H1 (cell line): ENCODE measurements at regions not wholly inside any gene's neighbourhood (a gene's known extent, or its start where the extent isn't known, plus 50 kb on each side); places are given as distances from the start of the nearest gene placed in this dataset.

Experiments used
- CTCF ChIA-PET: fragments of 300-600 bp; sonication (Branson Sonifier 250); formaldehyde crosslinking; loops from one replicate; lab custom pipeline; 2021; ENCODE audit not compliant: partially characterized antibody; lab: Charles Lee
- POLR2A ChIA-PET: fragments of 300-600 bp; sonication (Branson Sonifier 250); formaldehyde crosslinking; loops from one replicate; lab custom pipeline; 2021; ENCODE audit warnings: inconsistent platforms; ENCODE audit not compliant: partially characterized antibody; lab: Charles Lee
- DNase-seq, 2 experiments: peaks; one replicate each; pipeline versions ENCODE4 v3.0.0 to v3.0.0-alpha.2; 2010 to 2022; ENCODE audit warnings: low spot score in 2 of 2, low read depth in 1 of 2, mixed read lengths in 1 of 2
- FAIRE-seq: peaks from 2 replicates; lab custom pipeline; 2011; peaks lifted over from hg19 to GRCh38; lab: Jason Lieb, UNC
- H2AFZ ChIP-seq: 2 replicates; pipeline ENCODE4 v1.8.1; 2012; ENCODE audit warnings: low read length, inconsistent platforms
- H2AK5ac ChIP-seq: 2 replicates; pipeline ENCODE4 v1.6.1; 2013; ENCODE audit warnings: low read depth, low read length
- H2BK120ac ChIP-seq: replicated peaks from 2 replicates; pipeline ENCODE3; 2013; ENCODE audit warnings: low read depth, low read length, inconsistent platforms
- H2BK12ac ChIP-seq: 2 replicates; pipeline ENCODE4 v1.6.1; 2013; ENCODE audit warnings: low read depth, low read length
- H2BK15ac ChIP-seq: 2 replicates; pipeline ENCODE4 v1.6.1; 2013; ENCODE audit warnings: low read length
- H2BK20ac ChIP-seq: 2 replicates; pipeline ENCODE4 v1.6.1; 2013; ENCODE audit warnings: low read length
- H2BK5ac ChIP-seq: 2 replicates; pipeline ENCODE4 v1.6.1; 2013; ENCODE audit warnings: low read depth, low read length
- H3K14ac ChIP-seq: 2 replicates; pipeline ENCODE4 v1.6.1; 2013; ENCODE audit warnings: inconsistent platforms; ENCODE audit not compliant: insufficient read length
- H3K18ac ChIP-seq: 2 replicates; pipeline ENCODE4 v1.6.1; 2013; ENCODE audit warnings: low read length; ENCODE audit errors: extremely low read depth
- H3K23ac ChIP-seq: 2 replicates; pipeline ENCODE4 v1.6.1; 2013; ENCODE audit warnings: inconsistent platforms; ENCODE audit not compliant: insufficient read length
- H3K23me2 ChIP-seq: 2 replicates; pipeline ENCODE4 v1.6.1; 2013; ENCODE audit warnings: low read depth, low read length
- H3K27ac ChIP-seq: 2 replicates; pipeline ENCODE4 v1.6.1; 2011; ENCODE audit warnings: low read depth, low read length, inconsistent platforms
- H3K27me3 ChIP-seq, 4 experiments: replicated peaks in 1 of 4; 1 replicate in 1 of 4; 2 replicates in 3 of 4; pipeline versions ENCODE4 v1.6.1 to v1.8.1; 2011 to 2013; ENCODE audit warnings: low read length in 3 of 4, mild to moderate bottlenecking in 3 of 4, inconsistent platforms in 2 of 4, mixed read lengths in 2 of 4, moderate library complexity in 1 of 4; ENCODE audit not compliant: control insufficient read depth in 3 of 4, insufficient read depth in 3 of 4; ENCODE audit errors: extremely low read depth in 1 of 4
- H3K36me3 ChIP-seq, 4 experiments: 2 replicates each; pipeline versions ENCODE4 v1.6.1 to v1.8.1; 2011 to 2013; ENCODE audit warnings: mild to moderate bottlenecking in 4 of 4, low read length in 3 of 4, moderate library complexity in 2 of 4, control low read depth in 1 of 4, inconsistent platforms in 1 of 4; ENCODE audit not compliant: insufficient read depth in 4 of 4, control insufficient read depth in 2 of 4
- H3K4ac ChIP-seq: replicated peaks from 2 replicates; pipeline ENCODE3; 2013; ENCODE audit warnings: low read length, low read depth, mixed read lengths, inconsistent platforms; ENCODE audit not compliant: insufficient read length
- H3K4me1 ChIP-seq, 4 experiments: replicated peaks in 1 of 4; 1 replicate in 1 of 4; 2 replicates in 3 of 4; pipeline versions ENCODE4 v1.6.1 to v1.8.1; 2011 to 2013; ENCODE audit warnings: low read length in 3 of 4, inconsistent platforms in 2 of 4, mixed read lengths in 1 of 4; ENCODE audit not compliant: insufficient read depth in 4 of 4, control insufficient read depth in 3 of 4
- H3K4me2 ChIP-seq, 2 experiments: 2 replicates each; pipeline versions ENCODE4 v1.6.1 to v1.8.1; 2011 to 2013; ENCODE audit warnings: low read depth in 2 of 2, low read length in 2 of 2, control low read depth in 1 of 2, inconsistent platforms in 1 of 2, mild to moderate bottlenecking in 1 of 2; ENCODE audit not compliant: insufficient read depth in 1 of 2
- H3K4me3 ChIP-seq, 4 experiments: fragments of 200-600, 300-600 bp in 1 of 4; sonication (generic), shearing (Covaris generic), sonication (Bioruptor Twin) in 1 of 4; 2 replicates each; pipeline versions ENCODE4 v1.5.1 to v1.8.1; 2011 to 2016; ENCODE audit warnings: low read length in 4 of 4, low read depth in 3 of 4, control low read depth in 2 of 4, inconsistent platforms in 2 of 4, mild to moderate bottlenecking in 2 of 4, mixed read lengths in 1 of 4, moderate library complexity in 1 of 4; ENCODE audit not compliant: insufficient read depth in 2 of 4; ENCODE audit errors: extremely low read depth in 1 of 4
- H3K56ac ChIP-seq: replicated peaks from 2 replicates; pipeline ENCODE3; 2013; ENCODE audit warnings: low read depth, mild to moderate bottlenecking, mixed read lengths, low read length, inconsistent platforms; ENCODE audit not compliant: insufficient read length
- H3K79me1 ChIP-seq: 2 replicates; pipeline ENCODE4 v1.6.1; 2013; ENCODE audit warnings: low read depth, low read length, control low read depth
- H3K79me2 ChIP-seq, 2 experiments: 2 replicates each; pipeline versions ENCODE4 v1.6.1 to v1.8.1; 2012 to 2013; ENCODE audit warnings: low read length in 2 of 2, mild to moderate bottlenecking in 2 of 2, inconsistent platforms in 1 of 2; ENCODE audit not compliant: insufficient read depth in 2 of 2, control insufficient read depth in 1 of 2
- H3K9ac ChIP-seq, 4 experiments: replicated peaks in 1 of 4; 1 replicate in 1 of 4; 2 replicates in 3 of 4; pipeline versions ENCODE4 v1.6.1 to v1.8.1; 2011 to 2013; ENCODE audit warnings: low read depth in 3 of 4, low read length in 3 of 4, control low read depth in 2 of 4, mild to moderate bottlenecking in 2 of 4, moderate library complexity in 2 of 4, inconsistent platforms in 1 of 4; ENCODE audit errors: extremely low read depth in 1 of 4
- H3K9me3 ChIP-seq, 2 experiments: 2 replicates each; pipeline versions ENCODE4 v1.6.1 to v1.8.1; 2012 to 2013; ENCODE audit warnings: mild to moderate bottlenecking in 2 of 2, moderate library complexity in 2 of 2, control low read depth in 1 of 2, inconsistent platforms in 1 of 2, low read depth in 1 of 2, low read length in 1 of 2, mixed read lengths in 1 of 2; ENCODE audit not compliant: insufficient read depth in 2 of 2
- H4K20me1 ChIP-seq, 2 experiments: replicated peaks in 1 of 2; 2 replicates each; pipeline versions ENCODE3 to v1.8.1; 2011 to 2013; ENCODE audit warnings: inconsistent platforms in 2 of 2, low read length in 2 of 2, mild to moderate bottlenecking in 1 of 2; ENCODE audit not compliant: insufficient read depth in 2 of 2, control insufficient read depth in 1 of 2
- H4K5ac ChIP-seq: 2 replicates; pipeline ENCODE4 v1.6.1; 2013; ENCODE audit warnings: low read length, low read depth, mixed read lengths, inconsistent platforms; ENCODE audit not compliant: insufficient read length
- H4K8ac ChIP-seq: 2 replicates; pipeline ENCODE4 v1.8.0; 2013; ENCODE audit warnings: mild to moderate bottlenecking, moderate library complexity, low read length, inconsistent platforms; ENCODE audit not compliant: insufficient read depth; ENCODE audit errors: extremely low read depth
- H4K91ac ChIP-seq: replicated peaks from 2 replicates; pipeline ENCODE3; 2013; ENCODE audit warnings: low read length, mixed read lengths, inconsistent platforms; ENCODE audit not compliant: insufficient read length
- ASH2L ChIP-seq: fragments of 200-600, 300-600 bp; sonication (generic); IDR thresholded peaks from one replicate; pipeline ENCODE4 v1.7.1; 2017; ENCODE audit warnings: low read length
- PHF8 ChIP-seq: fragments of 200-600 bp; sonication (generic); conservative IDR thresholded peaks from 2 replicates; pipeline ENCODE4 v1.7.1; 2012; ENCODE audit warnings: low read depth, mild to moderate bottlenecking, inconsistent platforms, low read length, moderate library complexity
- POLR2AphosphoS5 ChIP-seq: IDR thresholded peaks from 2 replicates; pipeline ENCODE4 v1.6.1; 2011; ENCODE audit warnings: low read depth, low read length
- WGBS, 2 experiments: shearing (Covaris generic) in 1 of 2; methylation state at CpG; one replicate each; pipeline versions ENCODE4 v1.1.6 to v1.1.7; 2013 to 2015; ENCODE audit warnings: low lambda C conversion rate in 2 of 2, mixed read lengths in 2 of 2, inconsistent platforms in 1 of 2, low coverage in 1 of 2, missing lambda C conversion rate in 1 of 2; ENCODE audit not compliant: insufficient replicate concordance in 2 of 2, insufficient coverage in 1 of 2, insufficient read length in 1 of 2; ENCODE audit errors: extremely low coverage in 1 of 2, missing lambda C conversion rate in 1 of 2; 5-methylcytosine and 5-hydroxymethylcytosine counted together

GRCh38 chr4:137448402-137448801, 83.9 kb downstream of the PCDH18 start:
- Histone ChIP-seq H3K56ac (no peak overlapping the region), H4K20me1 (no peaks in the 10 kb centered on the region), H3K27ac (no peak overlapping the region), H3K27me3 (no peaks in the 10 kb centered on the region), H3K4me1 (peaks cover 0 to 11% (median 4%) of the 10 kb centered on the region in 4 experiments; a peak in 2 of 7 replicates), H2AK5ac (no peak overlapping the region), H3K36me3 (no peaks in the 10 kb centered on the region), H3K9me3 (no peaks in the 10 kb centered on the region), H3K18ac (no peak overlapping the region), H4K91ac (no peak overlapping the region)
- WGBS, 2 experiments, result 100% methylated on average over 1 of the region's 1 CpG; no CpG with 5 or more reads in 1 of the 2 experiments
- DNase-seq, result no peak
- no peak for TF ChIP-seq ASH2L
- no peak for TF ChIP-seq PHF8
- TF ChIP-seq POLR2AphosphoS5, result no peak
- TF ChIP-seq, all 59 proteins: peak for 0
- H3K79me1 ChIP-seq, result no peaks in the 10 kb centered on the region
- ChIA-PET POLR2A (no interaction called here), CTCF (no interaction called here)
- no peak for FAIRE-seq
- no peak overlapping the region for H3K4me3 ChIP-seq
- no peak overlapping the region for H4K8ac ChIP-seq
- no peaks in the 10 kb centered on the region for H3K79me2 ChIP-seq
- no peak overlapping the region for H3K9ac ChIP-seq
- no peak overlapping the region for H3K23ac ChIP-seq
- no peaks in the 10 kb centered on the region for H3K23me2 ChIP-seq
- H2AFZ ChIP-seq, result no peak overlapping the region
- 0 out of 2 replicates have a peak overlapping the region, but pooled peaks have one; percentile 6 for H2BK15ac ChIP-seq
- no peak overlapping the region for H3K4ac ChIP-seq
- H2BK120ac ChIP-seq, result no peak overlapping the region
- H3K14ac ChIP-seq, result no peak overlapping the region
- H3K4me2 ChIP-seq, result no peak overlapping the region
- no peak overlapping the region for H4K5ac ChIP-seq
- H2BK12ac ChIP-seq, result no peak overlapping the region
- no peak overlapping the region for H2BK5ac ChIP-seq
- H2BK20ac ChIP-seq, result no peak overlapping the region
